Glomerular visceral epithelial cell (primary cell): ENCODE measurements at regions not wholly inside any gene's neighbourhood (a gene's known extent, or its start where the extent isn't known, plus 50 kb on each side); places are given as distances from the start of the nearest gene placed in this dataset.

Source experiments
- DNase-seq: peaks from one replicate; pipeline ENCODE4 v3.0.0-alpha.2; 2016; ENCODE audit errors: extremely low spot score

GRCh38 chr22:27283714-27284113 is 517.8 kb downstream of the MN1 start:
- no peak for DNase-seq

- no peak for DNase-seq
These were observed 517.2 kb downstream of the MN1 start for GRCh38 chr22:27284324-27284723.

GRCh38 chr22:27286711-27287110 is 514.8 kb downstream of the MN1 start:
- no peak for DNase-seq

DNA sequence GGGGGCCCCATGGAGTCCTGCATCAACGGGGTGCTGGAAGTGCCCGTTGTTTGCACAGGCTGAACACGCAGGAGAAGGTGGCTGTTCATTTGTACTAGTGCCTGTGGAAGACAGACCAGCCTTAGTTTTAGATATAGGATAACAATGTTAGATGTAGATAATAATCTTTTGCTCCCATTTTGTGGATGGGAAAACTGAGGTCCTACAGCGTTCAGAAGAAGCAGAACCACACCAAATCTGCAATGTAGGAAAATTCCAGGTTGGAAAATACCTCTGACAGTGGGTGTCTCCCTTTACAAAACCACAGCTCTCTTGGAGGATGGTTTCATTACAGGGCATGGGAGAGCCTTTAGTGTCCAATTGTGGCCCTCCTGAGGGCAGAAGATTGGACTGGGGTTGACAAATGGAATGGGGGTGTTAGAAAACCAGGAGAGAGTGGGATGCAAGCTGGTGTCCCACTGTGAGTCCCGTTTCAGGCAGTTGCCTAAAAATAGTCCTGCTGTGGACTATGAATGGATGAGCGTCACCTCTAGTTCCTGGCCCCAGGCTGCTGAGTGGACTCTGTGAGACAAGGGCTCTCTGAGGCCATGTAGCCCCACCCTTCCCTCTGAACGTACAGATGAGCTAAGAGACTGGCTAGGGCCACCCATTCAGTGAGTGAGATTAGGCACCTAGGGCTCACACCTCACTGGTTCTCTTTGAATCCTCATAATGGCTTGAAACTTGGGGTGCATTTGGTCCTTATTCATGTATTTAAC is 508.8 kb downstream of the MN1 start:
- DNase-seq = no peak

- no peak for DNase-seq
These were observed 507.7 kb downstream of the MN1 start for GRCh38 chr22:27293721-27294445.

DNA sequence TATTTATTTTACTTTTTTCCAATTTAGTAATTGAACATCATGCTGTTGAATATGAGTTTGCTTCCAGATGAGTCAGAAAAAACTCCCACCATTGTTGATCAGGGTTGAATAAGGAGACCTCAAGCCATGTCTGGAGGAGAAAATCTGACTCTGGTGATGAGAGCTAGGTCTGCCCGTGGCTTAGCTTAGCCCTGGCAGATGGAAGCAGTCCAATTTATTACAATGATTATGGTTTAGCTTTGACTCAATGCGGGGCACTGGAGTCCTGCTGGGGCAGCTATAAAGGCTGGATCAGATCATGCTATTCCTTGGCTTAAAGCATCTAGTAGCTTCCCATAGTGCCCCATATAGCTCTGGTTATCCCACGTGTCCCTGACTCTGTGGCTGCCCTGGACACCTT is 506.5 kb downstream of the MN1 start:
- DNase-seq = no peak

DNA sequence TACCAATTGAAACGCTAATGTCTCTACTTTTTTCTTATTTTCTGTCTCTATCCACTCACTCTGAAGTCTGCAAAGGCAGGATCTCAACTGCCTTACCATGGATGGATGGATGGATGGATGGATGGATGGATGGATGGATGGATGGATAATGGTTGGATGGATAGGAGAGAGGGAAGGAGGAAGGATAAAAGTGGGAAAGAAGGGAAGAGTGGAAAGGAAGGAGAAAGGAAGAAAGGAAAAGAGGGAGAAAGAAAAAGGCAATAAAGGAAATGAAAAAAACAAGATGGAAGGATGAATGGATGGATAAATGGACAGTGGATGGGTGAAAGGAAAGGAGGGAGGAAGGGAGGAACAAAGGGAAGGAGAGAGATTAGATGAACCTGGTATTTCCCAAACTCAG is 506.0 kb downstream of the MN1 start:
- no peak for DNase-seq

- no peak for DNase-seq
These were observed 505.4 kb downstream of the MN1 start for GRCh38 chr22:27296091-27296675.

DNA sequence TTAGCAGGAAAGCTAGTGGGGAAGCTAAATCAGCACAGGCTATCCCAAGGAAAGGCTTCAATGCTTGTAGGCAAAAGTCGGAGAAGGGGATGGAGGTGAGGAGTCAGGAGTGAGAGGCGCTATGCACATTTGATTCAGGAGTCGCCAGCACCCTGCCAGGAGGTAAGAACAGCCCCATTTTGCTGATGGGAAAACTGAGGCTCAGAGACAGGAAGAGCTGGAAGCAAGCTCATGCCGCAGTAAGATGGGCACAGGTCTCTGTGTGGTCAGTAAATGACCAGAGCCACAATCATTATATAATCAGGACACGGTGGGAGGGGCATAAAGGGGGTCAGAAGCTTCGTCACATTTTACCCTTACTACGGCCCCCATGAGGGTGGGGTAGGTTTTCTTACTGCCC is 504.4 kb downstream of the MN1 start:
- DNase-seq = no peak

GRCh38 chr22:27298332-27298731 is 503.2 kb downstream of the MN1 start:
- no peak for DNase-seq

- no peak for DNase-seq
These were observed 502.8 kb downstream of the MN1 start for GRCh38 chr22:27298742-27299141.

DNA sequence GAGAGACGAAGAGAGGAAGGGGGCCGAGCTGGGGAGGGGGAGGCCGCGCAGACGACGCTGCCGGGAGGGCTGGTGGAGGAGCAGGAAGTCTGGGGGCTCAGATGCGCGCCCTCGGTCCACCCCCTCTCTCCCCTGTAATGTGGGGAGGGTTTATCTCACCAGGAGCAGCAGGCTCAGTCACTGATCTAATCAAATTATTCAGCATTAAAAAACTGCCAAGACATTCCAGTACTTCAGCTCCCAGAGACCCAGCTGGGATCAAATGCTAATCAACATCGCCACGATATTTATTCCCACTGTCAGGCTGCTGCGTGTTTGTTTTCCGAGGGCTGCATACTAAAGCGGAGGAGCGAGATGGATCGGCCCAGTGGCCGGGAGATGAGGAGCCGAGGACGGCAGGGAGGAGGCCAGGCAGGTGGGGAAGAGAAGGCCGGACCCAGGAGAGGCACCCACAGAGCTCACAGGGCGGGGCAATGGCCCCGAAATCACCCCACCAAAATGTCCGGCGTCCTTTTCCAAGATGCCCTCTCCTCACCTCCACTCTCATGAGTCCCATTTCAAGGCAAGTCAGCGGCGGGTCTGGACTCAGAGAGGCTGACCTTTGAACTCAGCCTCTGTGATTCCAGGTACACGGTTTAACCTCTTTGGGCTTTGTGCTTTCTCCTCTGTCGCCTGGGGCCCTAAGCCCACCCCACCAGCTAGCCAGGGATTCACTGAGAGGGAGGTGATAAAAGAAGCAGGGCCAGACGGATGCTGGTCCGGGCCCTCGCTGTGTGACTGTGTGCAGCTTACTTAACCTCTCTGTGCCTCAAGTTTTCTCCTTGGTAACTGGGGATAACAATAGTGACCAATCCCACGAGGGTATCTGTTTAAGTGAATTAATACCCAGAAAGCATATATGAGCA is 502.1 kb downstream of the MN1 start:
- DNase-seq = no peak

GRCh38 chr22:27300536-27301285 is 500.8 kb downstream of the MN1 start:
- no peak for DNase-seq

- no peak for DNase-seq
These were observed 499.1 kb downstream of the MN1 start for GRCh38 chr22:27302501-27302900.

DNA sequence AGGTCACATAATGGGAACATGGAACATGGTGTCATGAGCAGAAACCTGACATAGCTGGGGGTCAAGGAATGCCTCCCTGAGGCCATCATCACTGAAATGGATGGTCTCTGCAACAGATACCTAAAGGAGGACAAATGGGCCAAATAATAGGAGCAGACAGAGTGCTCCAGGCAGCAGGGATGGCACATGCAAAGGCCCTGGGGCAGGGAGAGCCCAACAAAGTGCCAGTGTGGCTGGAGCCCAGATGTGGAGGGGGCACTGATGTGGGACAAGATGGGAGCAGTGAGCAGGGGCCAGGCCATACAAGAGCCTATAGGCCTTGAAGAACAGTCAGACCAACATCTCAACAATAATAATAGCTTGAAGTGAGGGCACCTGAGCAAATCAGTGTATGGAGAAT is 497.8 kb downstream of the MN1 start:
- DNase-seq = no peak

DNA sequence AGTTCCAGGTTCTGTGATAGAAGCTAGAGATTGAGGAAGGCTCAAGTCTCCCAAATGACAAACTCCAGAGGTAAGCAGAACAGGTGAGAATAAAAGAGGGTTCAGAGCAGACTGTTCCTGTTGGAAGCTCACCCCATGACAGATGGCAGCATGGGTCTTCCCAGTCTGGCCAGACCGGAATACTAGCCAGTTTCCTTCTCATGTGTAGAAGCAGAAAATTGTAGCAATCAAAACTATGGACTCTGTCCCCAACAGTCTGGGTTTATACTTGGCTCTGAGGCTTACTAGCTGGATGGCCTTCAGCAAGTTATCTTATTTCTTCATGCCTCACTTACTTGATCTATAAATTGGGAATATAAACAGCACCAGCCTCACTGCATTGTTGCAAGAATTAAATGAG is 494.8 kb downstream of the MN1 start:
- no peak for DNase-seq

DNA sequence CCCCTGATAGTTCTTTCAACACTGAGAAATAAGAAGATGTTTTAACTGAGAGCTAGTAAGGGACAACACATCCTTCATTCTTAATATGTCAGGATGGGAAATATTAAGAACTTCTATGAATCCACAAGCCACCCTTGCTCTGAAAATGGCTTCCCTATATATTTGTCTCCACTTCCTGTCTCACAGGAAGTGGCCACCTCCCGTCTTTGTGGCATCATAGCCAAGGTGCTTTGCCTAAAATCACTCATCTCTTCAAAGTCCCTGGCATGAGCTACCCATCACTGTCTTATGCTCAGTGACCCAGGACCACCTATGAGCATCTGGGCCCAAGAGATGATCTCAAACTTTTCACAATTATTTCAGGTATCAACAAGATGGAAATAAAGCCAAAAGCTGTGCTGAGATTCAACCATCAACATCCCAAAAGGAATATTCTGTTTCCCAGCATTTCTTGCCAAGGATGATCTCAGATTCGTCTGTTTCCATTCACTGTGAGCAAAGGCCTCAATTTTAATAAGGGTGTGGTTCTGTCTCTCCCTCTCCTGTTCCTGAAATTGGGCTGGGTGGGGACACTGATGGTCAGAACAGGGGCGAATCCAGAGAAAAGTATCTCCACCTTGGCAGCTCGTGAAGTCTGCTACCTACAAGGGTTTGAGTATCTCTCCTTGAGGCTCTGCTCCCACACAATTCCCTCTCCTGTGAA is 493.9 kb downstream of the MN1 start:
- DNase-seq = no peak

GRCh38 chr22:27308513-27308912 is 493.0 kb downstream of the MN1 start:
- no peak for DNase-seq

GRCh38 chr22:27309697-27310096 is 491.9 kb downstream of the MN1 start:
- DNase-seq = no peak

GRCh38 chr22:27310966-27311697 is 490.4 kb downstream of the MN1 start:
- DNase-seq = no peak
